NCI-H748 treated with DMSO at 0.1 percent for 48 hours (cell line): ENCODE measurements at regions not wholly inside any gene's neighbourhood (a gene's known extent, or its start where the extent isn't known, plus 50 kb on each side); places are given as distances from the start of the nearest gene placed in this dataset.
"Not testable (repeated sequence)": the region's sequence is repeated elsewhere in the genome, so short reads cannot be mapped to it uniquely, and the experiment has no call there.

Experiments
- DNase-seq: peaks from one replicate; lab custom pipeline; 2025; lab: John Stamatoyannopoulos, UW

- peak; percentile 47 for DNase-seq
Observed at GRCh38 chr10:45249978-45250693, 65.3 kb downstream of the OR13A1 start.

GRCh38 chr10:45250694-45251075 lies 64.7 kb downstream of the OR13A1 start:
- DNase-seq = not testable (repeated sequence)
